Stimulated activated naive CD8-positive, alpha-beta T cell treated with anti-CD3 and anti-CD28 coated beads, Interleukin-15, Interleukin-2, amounts not matched to agents 100 ng/mL and 50 ng/mL, for 24 hours (primary cell): ENCODE measurements at regions not wholly inside any gene's neighbourhood (a gene's known extent, or its start where the extent isn't known, plus 50 kb on each side); places are given as distances from the start of the nearest gene placed in this dataset.

Experiments
- H3K27ac Mint-ChIP-seq: one replicate; pipeline ENCODE4 v1.8.0; 2021; ENCODE audit warnings: mild to moderate bottlenecking, mixed read lengths
- H3K27me3 Mint-ChIP-seq: one replicate; pipeline ENCODE4 v1.8.0; 2021; ENCODE audit warnings: mixed read lengths
- H3K36me3 Mint-ChIP-seq: one replicate; pipeline ENCODE4 v1.8.0; 2021; ENCODE audit warnings: low read depth, mixed read lengths
- H3K4me1 Mint-ChIP-seq: one replicate; pipeline ENCODE4 v1.8.0; 2021; ENCODE audit warnings: low read depth, mixed read lengths
- H3K4me3 Mint-ChIP-seq: one replicate; pipeline ENCODE4 v1.8.0; 2021; ENCODE audit warnings: mild to moderate bottlenecking, mixed read lengths
- H3K9me3 Mint-ChIP-seq: one replicate; pipeline ENCODE4 v1.8.0; 2021; ENCODE audit warnings: mixed read lengths

DNA sequence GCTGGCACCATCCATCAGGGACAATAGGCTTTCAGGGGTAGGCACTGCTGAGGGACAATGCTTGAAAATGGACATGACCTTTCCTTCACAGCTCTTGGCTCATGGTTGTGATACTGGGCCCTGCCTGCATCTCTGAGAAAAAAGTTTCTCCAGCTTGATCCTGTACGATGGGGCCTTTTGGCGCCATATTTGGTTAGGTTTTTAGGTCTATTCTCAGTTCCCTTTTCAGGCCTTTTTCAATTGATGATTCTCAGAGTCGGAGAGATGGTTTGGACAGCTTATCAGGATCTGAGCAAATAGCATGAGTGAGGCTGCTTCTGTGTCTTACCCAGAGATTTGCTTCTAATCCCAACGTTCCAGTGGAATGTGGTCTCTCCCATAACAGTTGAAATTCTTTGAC lies 141.6 kb downstream of the ZNF518B start:
- Mint-ChIP-seq H3K4me1 (no peaks in the 10 kb centered on the region), H3K4me3 (no peak overlapping the region)

GRCh38 chr4:10312568-10312967 lies 144.7 kb downstream of the ZNF518B start:
- no peak overlapping the region for H3K4me3 Mint-ChIP-seq

More for the DNA sequence above, 141.6 kb downstream of the ZNF518B start:
- no peaks in the 10 kb centered on the region for H3K36me3 Mint-ChIP-seq
- H3K27ac Mint-ChIP-seq: no peak overlapping the region
- no peaks in the 10 kb centered on the region for H3K9me3 Mint-ChIP-seq
- H3K27me3 Mint-ChIP-seq: no peaks in the 10 kb centered on the region

DNA sequence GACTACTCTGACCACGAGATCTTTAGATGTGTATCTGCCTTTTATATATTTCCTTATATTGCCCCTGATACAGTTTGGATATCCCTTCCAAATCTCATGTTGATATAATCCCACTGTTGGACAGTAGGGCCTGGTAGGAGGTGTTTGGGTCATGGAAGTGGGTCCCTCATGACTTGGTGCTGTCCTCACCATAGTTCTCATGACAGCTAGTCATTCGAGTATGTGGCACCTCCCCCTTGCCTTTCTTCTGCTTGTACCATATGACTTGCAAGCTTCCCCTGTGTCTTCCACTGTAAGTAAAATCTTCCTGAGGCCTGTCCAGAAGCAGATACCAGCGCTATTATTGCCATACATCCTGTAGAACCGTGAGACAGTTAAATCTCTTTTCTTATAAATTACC lies 145.3 kb downstream of the ZNF518B start:
- H3K9me3 Mint-ChIP-seq: no peaks in the 10 kb centered on the region
- H3K27me3 Mint-ChIP-seq: no peaks in the 10 kb centered on the region
- H3K4me1 Mint-ChIP-seq: no peaks in the 10 kb centered on the region
- no peak overlapping the region for H3K27ac Mint-ChIP-seq
- no peaks in the 10 kb centered on the region for H3K36me3 Mint-ChIP-seq
- H3K4me3 Mint-ChIP-seq: no peak overlapping the region

More at GRCh38 chr4:10312568-10312967, 144.7 kb downstream of the ZNF518B start:
- Mint-ChIP-seq H3K27me3 (no peaks in the 10 kb centered on the region), H3K9me3 (no peaks in the 10 kb centered on the region), H3K36me3 (no peaks in the 10 kb centered on the region), H3K27ac (no peak overlapping the region), H3K4me1 (no peaks in the 10 kb centered on the region)

DNA sequence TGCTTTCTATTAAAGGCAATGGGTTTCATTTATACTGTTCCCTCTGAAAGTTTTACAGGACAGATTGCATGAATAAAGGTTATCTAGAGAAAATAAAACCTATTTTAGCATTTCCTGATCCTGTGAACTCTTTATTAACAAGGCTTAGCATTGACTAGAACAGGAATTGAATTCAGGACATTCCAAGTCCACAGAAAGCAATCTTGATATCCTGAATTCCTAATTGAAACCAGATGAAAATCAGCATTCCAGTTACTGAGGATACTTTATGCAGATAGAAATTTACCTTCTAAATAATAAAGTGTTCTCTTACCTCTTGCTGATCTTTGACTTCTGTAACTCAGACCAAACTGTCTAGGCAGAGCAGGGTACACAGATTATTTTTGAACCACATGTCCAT lies 151.4 kb downstream of the ZNF518B start:
- no peak overlapping the region for H3K4me3 Mint-ChIP-seq
- H3K27me3 Mint-ChIP-seq: no peaks in the 10 kb centered on the region
- no peak overlapping the region for H3K27ac Mint-ChIP-seq
- H3K4me1 Mint-ChIP-seq: no peaks in the 10 kb centered on the region
- H3K36me3 Mint-ChIP-seq: no peaks in the 10 kb centered on the region
- H3K9me3 Mint-ChIP-seq: no peaks in the 10 kb centered on the region

- Mint-ChIP-seq H3K4me1 (no peaks in the 10 kb centered on the region), H3K4me3 (no peak overlapping the region), H3K27ac (no peak overlapping the region), H3K36me3 (no peaks in the 10 kb centered on the region), H3K9me3 (no peaks in the 10 kb centered on the region), H3K27me3 (no peaks in the 10 kb centered on the region)
These were observed 153.9 kb downstream of the ZNF518B start for GRCh38 chr4:10303291-10303690.

GRCh38 chr4:10302096-10302495 lies 155.1 kb downstream of the ZNF518B start:
- H3K27ac Mint-ChIP-seq: no peak overlapping the region
- no peaks in the 10 kb centered on the region for H3K36me3 Mint-ChIP-seq
- H3K4me3 Mint-ChIP-seq: no peak overlapping the region
- H3K9me3 Mint-ChIP-seq: no peaks in the 10 kb centered on the region
- no peaks in the 10 kb centered on the region for H3K4me1 Mint-ChIP-seq
- no peaks in the 10 kb centered on the region for H3K27me3 Mint-ChIP-seq

GRCh38 chr4:10299601-10300000 lies 157.6 kb downstream of the ZNF518B start:
- no peaks in the 10 kb centered on the region for H3K9me3 Mint-ChIP-seq
- no peaks in the 10 kb centered on the region for H3K36me3 Mint-ChIP-seq
- H3K27me3 Mint-ChIP-seq: no peaks in the 10 kb centered on the region
- no peak overlapping the region for H3K27ac Mint-ChIP-seq
- H3K4me3 Mint-ChIP-seq: no peak overlapping the region
- no peaks in the 10 kb centered on the region for H3K4me1 Mint-ChIP-seq

- H3K4me1 Mint-ChIP-seq: no peaks in the 10 kb centered on the region
- H3K27me3 Mint-ChIP-seq: no peaks in the 10 kb centered on the region
- H3K4me3 Mint-ChIP-seq: no peak overlapping the region
- no peak overlapping the region for H3K27ac Mint-ChIP-seq
- no peaks in the 10 kb centered on the region for H3K36me3 Mint-ChIP-seq
- H3K9me3 Mint-ChIP-seq: peaks cover 2% of the 10 kb centered on the region
These were observed 158.5 kb downstream of the ZNF518B start for GRCh38 chr4:10298681-10299080.

GRCh38 chr4:10296730-10297129 lies 160.5 kb downstream of the ZNF518B start:
- H3K4me3 Mint-ChIP-seq: no peak overlapping the region
- H3K27me3 Mint-ChIP-seq: no peaks in the 10 kb centered on the region
- no peaks in the 10 kb centered on the region for H3K36me3 Mint-ChIP-seq
- H3K27ac Mint-ChIP-seq: no peak overlapping the region
- H3K4me1 Mint-ChIP-seq: no peaks in the 10 kb centered on the region
- H3K9me3 Mint-ChIP-seq: peaks cover 3% of the 10 kb centered on the region

DNA sequence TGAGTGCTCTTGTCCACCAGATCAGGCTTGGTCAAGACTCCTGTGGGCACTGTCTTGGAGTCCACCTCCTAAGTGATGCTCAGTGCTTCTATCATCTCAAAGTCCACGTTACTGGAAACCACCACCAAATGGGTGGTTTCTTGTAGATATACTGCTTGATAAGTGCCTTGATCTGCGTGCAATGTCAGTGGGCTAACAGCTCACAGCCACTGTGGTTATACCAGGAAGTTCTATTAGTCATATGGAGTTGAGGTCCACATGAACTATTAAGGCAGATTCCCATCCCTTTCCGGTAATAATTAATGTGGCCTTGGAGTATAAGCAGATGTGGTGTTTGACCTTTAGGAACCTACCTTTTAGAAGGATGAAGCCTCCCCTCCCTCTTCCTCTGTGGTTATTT lies 161.9 kb downstream of the ZNF518B start:
- H3K27me3 Mint-ChIP-seq: no peaks in the 10 kb centered on the region

GRCh38 chr4:10289538-10289906 lies 167.7 kb downstream of the ZNF518B start:
- H3K36me3 Mint-ChIP-seq: no peaks in the 10 kb centered on the region
- H3K9me3 Mint-ChIP-seq: peaks cover 3% of the 10 kb centered on the region
- H3K27ac Mint-ChIP-seq: no peak overlapping the region
- peaks cover 5% of the 10 kb centered on the region for H3K27me3 Mint-ChIP-seq
- no peak overlapping the region for H3K4me3 Mint-ChIP-seq
- H3K4me1 Mint-ChIP-seq: no peaks in the 10 kb centered on the region

More for the DNA sequence above, 161.9 kb downstream of the ZNF518B start:
- H3K36me3 Mint-ChIP-seq: no peaks in the 10 kb centered on the region
- no peaks in the 10 kb centered on the region for H3K4me1 Mint-ChIP-seq
- H3K27ac Mint-ChIP-seq: no peak overlapping the region
- peaks cover 3% of the 10 kb centered on the region for H3K9me3 Mint-ChIP-seq
- H3K4me3 Mint-ChIP-seq: no peak overlapping the region

GRCh38 chr4:10288830-10289537 lies 168.2 kb downstream of the ZNF518B start:
- Mint-ChIP-seq H3K9me3 (peaks cover 3% of the 10 kb centered on the region), H3K27me3 (peaks cover 5% of the 10 kb centered on the region), H3K4me1 (no peaks in the 10 kb centered on the region)

DNA sequence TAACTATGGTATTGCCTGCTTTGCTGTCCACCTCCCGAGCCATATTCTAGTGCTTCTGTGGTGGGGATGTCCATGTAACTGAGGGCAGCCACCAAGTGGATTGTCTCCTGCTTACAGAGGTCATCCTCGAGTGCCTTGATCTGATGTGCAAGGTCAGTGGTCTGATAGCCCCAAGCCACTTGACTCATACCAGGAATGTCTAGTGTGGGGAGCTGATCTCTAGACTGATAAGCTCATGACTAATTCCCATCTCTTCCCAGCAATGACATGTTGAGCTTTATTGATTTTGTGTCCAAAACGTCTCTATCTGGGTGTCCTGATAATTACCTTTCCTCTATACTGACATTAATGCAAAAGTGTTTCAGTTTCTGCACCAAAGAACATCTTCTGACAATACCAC lies 168.4 kb upstream of the WDR1 start:
- H3K36me3 Mint-ChIP-seq: no peaks in the 10 kb centered on the region
- no peak overlapping the region for H3K27ac Mint-ChIP-seq
- H3K27me3 Mint-ChIP-seq: peaks cover 9% of the 10 kb centered on the region
- H3K4me3 Mint-ChIP-seq: no peak overlapping the region
- H3K4me1 Mint-ChIP-seq: no peaks in the 10 kb centered on the region
- no peaks in the 10 kb centered on the region for H3K9me3 Mint-ChIP-seq

More at GRCh38 chr4:10288830-10289537, 168.2 kb downstream of the ZNF518B start:
- Mint-ChIP-seq H3K36me3 (no peaks in the 10 kb centered on the region), H3K27ac (no peak overlapping the region), H3K4me3 (no peak overlapping the region)

DNA sequence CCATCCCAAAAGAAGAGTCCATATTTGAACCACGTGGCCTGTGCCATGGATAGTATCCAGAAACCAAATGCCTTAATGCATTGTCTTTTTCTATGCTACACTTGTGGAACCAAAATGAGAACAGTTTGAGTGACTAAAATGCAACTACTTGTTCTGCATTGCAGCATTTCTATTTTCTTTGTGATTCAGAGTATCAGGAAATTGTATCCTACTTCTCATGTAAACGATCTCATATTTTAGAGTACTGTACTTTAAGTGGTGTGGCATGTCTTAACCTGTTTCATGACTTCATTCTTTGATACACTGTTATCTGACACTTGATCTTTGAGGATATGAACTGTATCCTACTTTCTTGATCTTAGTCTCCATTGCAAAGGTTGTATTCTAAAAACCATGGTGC lies 167.2 kb upstream of the WDR1 start:
- Mint-ChIP-seq H3K4me3 (no peak overlapping the region), H3K36me3 (no peaks in the 10 kb centered on the region), H3K4me1 (no peaks in the 10 kb centered on the region), H3K9me3 (no peaks in the 10 kb centered on the region), H3K27me3 (peaks cover 9% of the 10 kb centered on the region), H3K27ac (no peak overlapping the region)

- H3K9me3 Mint-ChIP-seq: no peaks in the 10 kb centered on the region
- H3K4me1 Mint-ChIP-seq: no peaks in the 10 kb centered on the region
- no peak overlapping the region for H3K27ac Mint-ChIP-seq
- no peak overlapping the region for H3K4me3 Mint-ChIP-seq
- peaks cover 4% of the 10 kb centered on the region for H3K27me3 Mint-ChIP-seq
- H3K36me3 Mint-ChIP-seq: no peaks in the 10 kb centered on the region
These were observed 165.4 kb upstream of the WDR1 start for GRCh38 chr4:10281996-10282395.

DNA sequence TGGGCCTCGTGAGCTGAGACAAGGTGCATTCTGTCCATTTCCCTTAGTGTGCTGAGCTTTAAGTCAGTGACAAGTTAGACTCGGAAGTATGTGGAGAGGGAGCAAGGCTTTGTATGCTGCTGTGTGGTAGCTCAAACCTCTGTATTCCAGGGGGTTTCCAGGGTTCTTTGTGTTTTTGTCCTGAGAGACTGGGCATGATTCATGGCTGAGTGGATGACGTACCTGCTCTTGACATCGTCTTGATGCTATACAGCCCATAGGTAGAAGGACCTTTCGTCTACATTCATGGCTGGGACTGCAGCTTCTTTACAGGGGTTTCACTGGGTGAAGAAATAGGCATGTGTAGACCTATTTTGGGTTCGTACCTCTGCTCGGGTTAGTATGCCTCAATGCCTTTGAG lies 162.7 kb upstream of the WDR1 start:
- peaks cover 8% of the 10 kb centered on the region for H3K27me3 Mint-ChIP-seq
- H3K27ac Mint-ChIP-seq: no peak overlapping the region
- no peaks in the 10 kb centered on the region for H3K36me3 Mint-ChIP-seq
- H3K4me1 Mint-ChIP-seq: no peaks in the 10 kb centered on the region
- H3K4me3 Mint-ChIP-seq: no peak overlapping the region
- H3K9me3 Mint-ChIP-seq: no peaks in the 10 kb centered on the region
